PFSK-1 (cell line): ENCODE measurements at regions not wholly inside any gene's neighbourhood (a gene's known extent, or its start where the extent isn't known, plus 50 kb on each side); places are given as distances from the start of the nearest gene placed in this dataset.

Experiments used
- FOXP2 ChIP-seq: optimal IDR thresholded peaks from 2 replicates; pipeline ENCODE3; 2011; ENCODE audit warnings: borderline replicate concordance, control low read depth, inconsistent platforms; ENCODE audit not compliant: insufficient read depth; ENCODE audit errors: extremely low read length, extremely low read depth
- POLR2AphosphoS5 ChIP-seq: IDR thresholded peaks from 2 replicates; pipeline ENCODE4 v1.6.1; 2012; ENCODE audit warnings: low read depth, mild to moderate bottlenecking, control low read depth, low read length, moderate library complexity
- REST ChIP-seq, 2 experiments: IDR thresholded peaks; 2 replicates each; pipeline versions ENCODE4 v1.6.1 to v1.8.0; 2011 to 2012; ENCODE audit warnings: low read depth in 2 of 2, low read length in 2 of 2, control low read depth in 1 of 2, inconsistent platforms in 1 of 2, mild to moderate bottlenecking in 1 of 2, moderate library complexity in 1 of 2; ENCODE audit not compliant: insufficient read depth in 1 of 2
- SIN3A ChIP-seq: IDR thresholded peaks from 2 replicates; pipeline ENCODE4 v1.6.1; 2012; ENCODE audit warnings: mild to moderate bottlenecking, low read length, moderate library complexity, borderline replicate concordance; ENCODE audit not compliant: insufficient read depth
- TAF1 ChIP-seq: IDR thresholded peaks from 2 replicates; pipeline ENCODE4 v1.6.1; 2012; ENCODE audit warnings: low read length, control low read depth, borderline replicate concordance; ENCODE audit not compliant: insufficient read depth

GRCh38 chr5:36369219-36369690 is 67.6 kb upstream of the RANBP3L start:
- TF ChIP-seq POLR2AphosphoS5 (no peak), TAF1 (no peak), SIN3A (no peak), FOXP2 (no peak), REST (IDR thresholded peaks at IDR 0.05; ENCODE audit: insufficient read depth in 1 of 2, low read depth in 2 of 2, low read length in 2 of 2) (no peak)

- no peak for TF ChIP-seq TAF1
- no peak for TF ChIP-seq SIN3A
- no peak for TF ChIP-seq REST (IDR thresholded peaks at IDR 0.05; ENCODE audit: insufficient read depth in 1 of 2, low read depth in 2 of 2, low read length in 2 of 2)
- no peak for TF ChIP-seq POLR2AphosphoS5
- TF ChIP-seq FOXP2: no peak
Measured at GRCh38 chr5:36370073-36370472, 68.4 kb upstream of the RANBP3L start.

- TF ChIP-seq SIN3A (no peak), FOXP2 (no peak), TAF1 (no peak), REST (IDR thresholded peaks at IDR 0.05; ENCODE audit: insufficient read depth in 1 of 2, low read depth in 2 of 2, low read length in 2 of 2) (no peak), POLR2AphosphoS5 (no peak)
Measured at GRCh38 chr5:36371366-36371765, 69.7 kb upstream of the RANBP3L start.

GRCh38 chr5:36373527-36374086 is 71.9 kb upstream of the RANBP3L start:
- TF ChIP-seq POLR2AphosphoS5 (no peak), FOXP2 (no peak), REST (IDR thresholded peaks at IDR 0.05; ENCODE audit: insufficient read depth in 1 of 2, low read depth in 2 of 2, low read length in 2 of 2) (no peak), TAF1 (no peak), SIN3A (no peak)

GRCh38 chr5:36374266-36374862 is 72.7 kb upstream of the RANBP3L start:
- no peak for TF ChIP-seq TAF1
